HG03097 (cell line): ENCODE measurements at regions not wholly inside any gene's neighbourhood (a gene's known extent, or its start where the extent isn't known, plus 50 kb on each side); places are given as distances from the start of the nearest gene placed in this dataset.
"Not testable (repeated sequence)": the region's sequence is repeated elsewhere in the genome, so short reads cannot be mapped to it uniquely, and the experiment has no call there.

Experiments used
- ATAC-seq: cut with Tn5 transposase; IDR thresholded peaks from one replicate; pipeline ENCODE4 v1.9.1; 2021; ENCODE audit not compliant: unreplicated experiment, low FRiP score

GRCh38 chr18:40258311-40258710, 1696.7 kb upstream of the PIK3C3 start:
- ATAC-seq = no peak

DNA sequence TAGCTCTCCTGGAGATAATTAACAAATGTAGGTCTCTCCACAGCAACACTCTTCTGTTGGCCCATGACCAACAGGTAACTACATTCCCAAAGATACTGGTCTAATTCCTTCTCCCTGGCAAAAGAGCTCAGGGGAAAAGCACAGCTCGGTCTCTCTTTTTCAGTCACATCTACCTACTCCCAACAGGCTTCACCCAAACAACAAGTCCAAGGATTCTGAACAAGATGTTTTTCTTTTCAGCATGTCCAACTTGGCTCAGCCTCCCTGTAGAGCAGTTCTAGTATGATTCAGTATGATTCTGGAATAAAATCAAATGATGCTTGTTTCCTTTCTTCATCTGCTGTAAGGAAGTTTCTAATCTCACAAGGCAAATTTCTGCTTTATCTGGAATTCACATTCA, 1704.8 kb upstream of the PIK3C3 start:
- no peak for ATAC-seq

GRCh38 chr18:40249390-40250080, 1705.5 kb upstream of the PIK3C3 start:
- no peak for ATAC-seq

DNA sequence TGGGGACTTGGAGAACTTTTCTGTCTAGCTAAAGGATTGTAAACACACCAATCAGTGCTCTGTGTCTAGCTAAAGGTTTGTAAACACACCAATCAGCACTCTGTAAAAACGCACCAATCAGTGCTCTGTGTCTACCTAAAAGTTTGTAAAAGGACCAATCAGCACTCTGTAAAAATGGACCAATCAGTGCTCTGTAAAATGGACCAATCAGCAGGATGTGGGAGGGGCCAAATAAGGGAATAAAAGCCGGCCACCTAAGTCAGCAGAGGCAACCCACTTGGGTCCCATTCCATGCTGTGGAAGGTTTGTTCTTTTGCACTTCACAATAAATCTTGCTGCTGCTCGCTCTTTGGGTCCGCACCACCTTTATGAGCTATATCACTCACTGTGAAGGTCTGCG, 1709.4 kb upstream of the PIK3C3 start:
- not testable (repeated sequence) for ATAC-seq

- no peak for ATAC-seq
Observed at GRCh38 chr18:40243607-40244006, 1711.4 kb upstream of the PIK3C3 start.

DNA sequence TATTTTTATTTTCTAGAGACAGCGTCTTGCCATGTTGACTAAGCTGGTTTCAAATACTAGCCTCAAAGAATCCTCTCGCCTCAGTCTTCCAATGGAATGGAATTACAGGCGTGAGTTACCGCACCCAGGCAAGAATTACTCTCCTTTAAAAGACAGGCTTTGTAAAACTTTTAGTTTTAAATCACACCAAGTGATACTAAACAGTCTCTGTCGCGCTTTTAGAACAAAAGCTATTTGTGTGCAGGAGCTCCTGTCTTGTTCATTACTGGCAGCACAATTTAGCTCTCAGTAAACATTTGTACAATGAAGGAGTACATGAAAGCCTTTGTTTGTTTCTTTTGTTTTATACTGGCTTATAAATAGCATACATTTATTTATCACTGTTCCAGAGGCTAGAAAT, 1719.2 kb upstream of the PIK3C3 start:
- no peak for ATAC-seq

DNA sequence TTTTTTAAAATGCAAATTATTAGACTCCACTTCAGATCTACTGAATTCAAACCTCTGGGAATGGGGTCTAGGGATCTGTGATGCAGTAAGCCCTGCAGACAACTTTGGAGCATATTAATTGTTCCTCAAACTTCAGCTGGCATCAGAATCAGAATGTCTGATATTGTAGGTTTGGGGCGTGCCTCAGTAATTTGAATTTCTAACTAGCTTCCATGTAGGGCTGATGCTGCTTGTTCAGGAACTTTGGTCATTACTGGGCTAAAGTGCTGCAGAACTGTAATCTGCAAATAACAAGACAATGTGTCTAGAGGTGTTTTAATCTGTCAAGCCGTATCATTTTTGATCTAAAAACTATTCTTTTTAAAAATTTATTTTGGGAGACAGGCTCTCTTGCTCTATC, 1719.7 kb upstream of the PIK3C3 start:
- no peak for ATAC-seq

DNA sequence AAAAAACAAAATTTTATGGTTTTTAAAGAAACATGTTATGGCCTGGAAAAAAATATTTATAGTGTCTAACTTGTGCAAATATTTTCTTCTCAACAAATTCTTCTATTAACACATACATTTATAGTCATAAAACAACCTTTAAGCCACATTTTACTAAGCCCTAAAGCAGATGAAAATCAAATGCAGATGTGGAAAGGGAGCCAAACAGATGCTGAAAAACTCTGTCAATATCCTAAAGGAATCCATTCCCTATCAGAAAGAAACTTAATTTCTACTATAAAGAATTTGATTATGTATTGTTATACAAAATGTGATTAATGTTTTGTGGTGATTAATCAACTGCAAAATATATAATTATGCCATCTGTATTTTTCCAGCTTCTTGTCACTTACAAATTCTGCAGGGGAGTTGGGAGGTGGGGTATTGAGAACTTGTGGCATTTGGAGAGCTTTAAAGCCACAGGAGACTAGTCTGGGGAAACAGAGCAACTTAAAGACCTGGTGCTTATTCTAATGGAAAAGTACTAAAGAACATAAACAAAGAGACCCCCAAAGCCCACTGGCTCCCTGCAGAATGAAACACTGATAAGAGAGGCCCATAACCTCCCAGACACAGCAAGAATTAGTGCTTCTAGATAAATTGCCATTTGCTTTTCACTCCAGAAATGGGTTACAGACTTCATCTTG, 1721.0 kb upstream of the PIK3C3 start:
- ATAC-seq = no peak

DNA sequence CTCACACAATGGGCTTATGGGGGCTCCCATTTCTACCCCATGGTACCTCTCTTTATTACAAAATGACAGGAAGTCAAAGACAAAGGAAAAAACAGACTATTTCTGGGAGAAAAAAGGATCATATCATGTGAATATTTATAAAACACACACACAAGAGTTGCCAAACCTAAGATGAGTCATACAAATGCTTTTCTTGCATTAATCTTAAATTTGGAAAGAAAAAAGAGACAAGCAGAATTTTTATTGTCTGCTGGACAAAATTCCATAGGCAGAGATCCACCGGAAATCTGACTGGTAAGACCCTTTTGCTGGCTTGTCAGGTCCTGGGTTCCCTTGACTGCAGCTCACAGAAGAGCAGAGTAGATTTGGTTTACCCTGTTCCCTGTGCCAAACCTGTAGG, 1732.3 kb upstream of the PIK3C3 start:
- ATAC-seq = no peak

GRCh38 chr18:40216856-40217255, 1738.2 kb upstream of the PIK3C3 start:
- no peak for ATAC-seq

- no peak for ATAC-seq
Observed at GRCh38 chr18:40215979-40216378, 1739.1 kb upstream of the PIK3C3 start.

- no peak for ATAC-seq
Observed at GRCh38 chr18:40210696-40211095, 1744.3 kb upstream of the PIK3C3 start.

DNA sequence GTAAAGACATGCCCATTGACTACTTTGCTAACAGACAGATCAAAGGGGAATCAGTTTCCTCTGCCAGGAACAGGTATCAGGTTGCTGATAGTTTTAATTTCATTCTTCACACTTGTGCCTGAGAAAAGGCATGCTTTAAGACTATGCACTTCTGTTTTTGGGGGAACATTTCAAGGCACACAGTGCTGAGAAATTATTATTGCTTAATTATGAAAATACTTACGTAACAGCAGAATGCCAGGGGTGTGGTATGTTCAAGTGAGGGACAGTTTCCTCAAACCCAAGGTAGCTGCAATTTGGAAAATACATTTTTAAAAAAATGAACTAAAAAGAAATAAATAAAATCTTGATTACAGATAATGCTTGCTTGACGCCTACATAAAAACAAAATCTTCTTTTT, 1746.1 kb upstream of the PIK3C3 start:
- no peak for ATAC-seq

GRCh38 chr18:40197711-40198110, 1757.3 kb upstream of the PIK3C3 start:
- no peak for ATAC-seq

GRCh38 chr18:40186677-40187076, 1768.4 kb upstream of the PIK3C3 start:
- no peak for ATAC-seq

DNA sequence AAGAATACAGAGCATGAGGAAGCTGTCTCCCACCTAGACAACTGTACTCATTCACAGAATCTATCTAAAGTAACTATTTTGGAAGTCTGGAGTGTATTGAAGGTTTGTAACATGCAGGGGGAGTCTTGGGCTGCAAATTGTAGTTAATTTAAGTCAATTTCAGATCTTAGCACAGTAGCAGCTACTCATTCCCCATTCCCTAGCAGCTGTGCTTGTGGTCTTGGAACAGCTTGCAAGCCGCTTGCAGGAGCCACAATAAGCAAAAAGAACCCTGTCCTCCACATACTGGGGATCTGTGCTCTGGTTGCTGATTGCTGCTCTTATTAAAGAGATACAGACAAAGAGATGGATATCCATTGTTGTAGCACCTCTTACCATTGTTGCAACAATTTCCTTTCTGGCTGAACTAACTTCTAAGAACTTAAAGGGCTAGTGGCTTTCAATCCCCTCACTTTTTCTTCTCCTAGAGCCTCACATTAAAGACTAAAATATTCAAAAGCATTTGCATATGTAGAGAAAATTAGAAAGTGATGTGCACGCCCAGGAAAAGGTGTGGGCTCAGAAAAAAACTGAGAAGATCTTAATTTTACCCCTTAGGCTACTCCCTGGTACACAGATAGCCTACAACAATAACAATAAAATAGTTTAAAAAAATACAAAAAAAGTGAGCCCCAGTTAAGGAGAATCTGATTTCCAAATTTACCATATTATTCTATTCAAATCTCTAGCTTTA, 1775.1 kb upstream of the PIK3C3 start:
- ATAC-seq = no peak

- ATAC-seq = no peak
Observed at GRCh38 chr18:40168026-40168425, 1787.0 kb upstream of the PIK3C3 start.

GRCh38 chr18:40163254-40163653, 1791.8 kb upstream of the PIK3C3 start:
- no peak for ATAC-seq

DNA sequence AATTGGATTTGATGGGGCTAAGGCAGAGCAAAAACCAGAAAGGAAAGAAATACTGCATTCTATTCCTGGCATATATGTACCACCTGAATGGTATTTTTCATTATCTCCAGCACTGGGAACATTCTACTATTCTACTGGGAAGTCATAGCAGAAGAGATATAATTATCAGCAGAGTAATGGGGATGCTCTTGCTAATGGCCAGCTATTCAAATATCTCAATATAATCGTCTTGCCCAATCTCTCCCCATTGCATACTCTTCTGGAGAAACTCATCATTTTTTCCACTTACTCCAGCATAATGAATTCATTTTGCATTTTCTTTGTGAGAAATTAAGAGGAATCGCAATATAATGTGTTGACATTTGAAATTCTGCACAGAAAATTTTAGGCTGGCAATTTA, 1794.7 kb upstream of the PIK3C3 start:
- no peak for ATAC-seq

- no peak for ATAC-seq
Observed at GRCh38 chr18:40159141-40160017, 1795.7 kb upstream of the PIK3C3 start.

DNA sequence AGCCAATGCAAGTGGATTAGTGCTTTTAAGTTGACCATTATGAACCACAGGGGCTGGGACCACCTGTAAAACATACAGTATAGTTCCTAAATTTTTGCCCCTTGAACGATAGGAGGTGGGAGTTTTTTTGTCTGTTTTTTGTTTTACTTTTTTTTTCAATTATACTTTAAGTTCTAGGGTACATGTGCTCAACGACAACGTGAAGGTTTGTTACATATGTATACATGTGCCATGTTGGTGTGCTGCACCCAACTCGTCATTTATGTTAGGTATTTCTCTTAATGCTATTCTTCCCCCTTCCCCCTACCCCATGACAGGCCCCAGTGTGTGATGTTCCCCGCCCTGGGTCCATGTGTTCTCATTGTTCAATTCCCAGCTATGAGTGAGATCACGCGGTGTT, 1797.9 kb upstream of the PIK3C3 start:
- ATAC-seq = no peak
